Transverse colon (tissue), 3 donors: ENCODE measurements at regions not wholly inside any gene's neighbourhood (a gene's known extent, or its start where the extent isn't known, plus 50 kb on each side); places are given as distances from the start of the nearest gene placed in this dataset.

Experiments
- CTCF ChIP-seq, 5 experiments: fragments of 200-600 bp in 3 of 5; fragments of 450-650 bp in 2 of 5; sonication (generic) in 3 of 5; IDR thresholded peaks; 1 replicate in 2 of 5; 2 replicates in 3 of 5; pipeline ENCODE4 v1.5.1; 2016 to 2017; ENCODE audit warnings: antibody characterized with exemption in 5 of 5, inconsistent platforms in 3 of 5, mild to moderate bottlenecking in 2 of 5, moderate library complexity in 1 of 5
- POLR2A ChIP-seq: fragments of 450-650 bp; IDR thresholded peaks from one replicate; pipeline ENCODE4 v1.6.1; 2016; ENCODE audit warnings: antibody characterized with exemption, mild to moderate bottlenecking, moderate library complexity

- TF ChIP-seq POLR2A (no peak), CTCF (IDR thresholded peaks at IDR 0.05) (no peak)
Observed at GRCh38 chr16:80109581-80109980, 431.2 kb upstream of the DYNLRB2 start.
